ENCODE measurements at regions not wholly inside any gene's neighbourhood (a gene's known extent, or its start where the extent isn't known, plus 50 kb on each side); places are given as distances from the start of the nearest gene placed in this dataset.

DNA sequence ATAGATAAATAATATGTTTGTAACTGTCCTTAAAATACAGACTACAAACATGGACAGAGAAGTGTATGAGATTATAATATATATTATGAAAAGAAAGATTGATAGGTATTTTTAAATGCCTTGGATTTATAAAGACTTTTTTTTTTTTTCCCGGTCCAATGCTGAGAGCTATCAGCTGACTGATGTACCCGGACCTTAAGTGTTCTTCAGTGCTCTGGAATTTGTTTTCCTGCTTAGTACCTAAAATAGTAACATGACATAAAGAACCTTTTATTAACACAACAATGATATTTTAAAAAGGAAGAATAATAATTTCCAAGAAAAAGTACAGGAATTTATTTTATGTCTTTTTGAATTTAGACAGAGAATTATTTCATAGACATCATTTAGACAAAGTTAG lies 795.5 kb upstream of the PCDH9 start:
- TF ChIP-seq EP300 (IDR thresholded peaks at IDR 0.05) (no peak), POLR2AphosphoS5 (IDR thresholded peaks at IDR 0.05) (no peak)

All from upper lobe of left lung (tissue), 4 donors.